Dermis microvascular lymphatic vessel endothelial cell (primary cell): ENCODE measurements at regions not wholly inside any gene's neighbourhood (a gene's known extent, or its start where the extent isn't known, plus 50 kb on each side); places are given as distances from the start of the nearest gene placed in this dataset.

ENCODE experiments used
- DNase-seq, 2 donors: peaks; one replicate each; pipeline versions ENCODE4 v3.0.0 to v3.0.0-alpha.2; 2010; ENCODE audit warnings: low read depth in 2 of 2

GRCh38 chr3:36192901-36193300 is 187.4 kb upstream of the STAC start:
- peak in 1 of 2 donors; percentile 2 for DNase-seq

GRCh38 chr3:36193448-36193847 is 186.9 kb upstream of the STAC start:
- peak; percentile 80 to 86 for DNase-seq

- no peak for DNase-seq
These were observed 184.2 kb upstream of the STAC start for GRCh38 chr3:36196058-36196457.

- DNase-seq = no peak
These were observed 183.2 kb upstream of the STAC start for GRCh38 chr3:36197151-36197550.

GRCh38 chr3:36201546-36201945 is 178.8 kb upstream of the STAC start:
- peak in 1 of 2 donors; percentile 10 for DNase-seq

- DNase-seq = no peak
These were observed 173.2 kb upstream of the STAC start for GRCh38 chr3:36206956-36207580.

GRCh38 chr3:36210840-36211651 is 169.3 kb upstream of the STAC start:
- no peak for DNase-seq

- DNase-seq = no peak
These were observed 168.7 kb upstream of the STAC start for GRCh38 chr3:36211652-36211999.

GRCh38 chr3:36212251-36212650 is 168.1 kb upstream of the STAC start:
- no peak for DNase-seq

GRCh38 chr3:36214460-36214859 is 165.8 kb upstream of the STAC start:
- DNase-seq = no peak

GRCh38 chr3:36215241-36215640 is 165.1 kb upstream of the STAC start:
- DNase-seq = no peak

GRCh38 chr3:36219398-36219797 is 160.9 kb upstream of the STAC start:
- DNase-seq = no peak

GRCh38 chr3:36220173-36220572 is 160.1 kb upstream of the STAC start:
- no peak for DNase-seq

- no peak for DNase-seq
These were observed 158.3 kb upstream of the STAC start for GRCh38 chr3:36221975-36222374.

- no peak for DNase-seq
These were observed 152.3 kb upstream of the STAC start for GRCh38 chr3:36227980-36228379.

GRCh38 chr3:36229496-36229895 is 150.8 kb upstream of the STAC start:
- DNase-seq = no peak

GRCh38 chr3:36232797-36233489 is 147.4 kb upstream of the STAC start:
- DNase-seq = no peak

- DNase-seq = no peak
These were observed 135.6 kb upstream of the STAC start for GRCh38 chr3:36244728-36245127.

- no peak for DNase-seq
These were observed 131.9 kb upstream of the STAC start for GRCh38 chr3:36248374-36248773.

GRCh38 chr3:36250191-36250590 is 130.1 kb upstream of the STAC start:
- DNase-seq = no peak

- no peak for DNase-seq
These were observed 123.0 kb upstream of the STAC start for GRCh38 chr3:36257158-36257852.

GRCh38 chr3:36258421-36258820 is 121.9 kb upstream of the STAC start:
- no peak for DNase-seq
